Skeletal muscle tissue (tissue), 3 donors: ENCODE measurements at regions not wholly inside any gene's neighbourhood (a gene's known extent, or its start where the extent isn't known, plus 50 kb on each side); places are given as distances from the start of the nearest gene placed in this dataset.

Experiments
- H3K27ac ChIP-seq: one replicate; pipeline ENCODE4 v1.7.0; 2013; ENCODE audit warnings: mild to moderate bottlenecking, low read depth, low read length, inconsistent platforms
- H3K27me3 ChIP-seq, 3 donors: one replicate each; pipeline ENCODE4 v1.7.0; 2013; ENCODE audit warnings: low read length in 3 of 3; ENCODE audit not compliant: control insufficient read depth in 3 of 3, insufficient read depth in 3 of 3
- H3K36me3 ChIP-seq, 3 donors: one replicate each; pipeline ENCODE4 v1.7.0; 2013; ENCODE audit warnings: low read length in 3 of 3; ENCODE audit not compliant: control insufficient read depth in 3 of 3, insufficient read depth in 3 of 3
- H3K4me1 ChIP-seq, 3 donors: one replicate each; pipeline ENCODE4 v1.7.0; 2013; ENCODE audit warnings: low read length in 3 of 3, mild to moderate bottlenecking in 3 of 3; ENCODE audit not compliant: control insufficient read depth in 3 of 3, insufficient read depth in 3 of 3
- H3K4me3 ChIP-seq, 3 donors: one replicate each; pipeline ENCODE4 v1.7.0; 2013; ENCODE audit warnings: low read length in 3 of 3
- H3K9ac ChIP-seq, 3 donors: one replicate each; pipeline ENCODE4 v1.7.0; 2013; ENCODE audit warnings: low read length in 3 of 3, mild to moderate bottlenecking in 3 of 3, moderate library complexity in 2 of 3, low read depth in 1 of 3
- H3K9me3 ChIP-seq, 3 donors: one replicate each; pipeline ENCODE4 v1.7.0; 2013; ENCODE audit warnings: low read length in 3 of 3; ENCODE audit not compliant: control insufficient read depth in 3 of 3
- donor health status: Osteomylitis.

- Histone ChIP-seq H3K9ac (no peak overlapping the region), H3K27ac (no peak overlapping the region), H3K36me3 (no peaks in the 10 kb centered on the region), H3K4me3 (no peak overlapping the region), H3K9me3 (no peaks in the 10 kb centered on the region), H3K4me1 (no peaks in the 10 kb centered on the region), H3K27me3 (no peaks in the 10 kb centered on the region)
These were observed 189.7 kb downstream of the BCAT1 start for GRCh38 chr12:24759155-24759554.

DNA sequence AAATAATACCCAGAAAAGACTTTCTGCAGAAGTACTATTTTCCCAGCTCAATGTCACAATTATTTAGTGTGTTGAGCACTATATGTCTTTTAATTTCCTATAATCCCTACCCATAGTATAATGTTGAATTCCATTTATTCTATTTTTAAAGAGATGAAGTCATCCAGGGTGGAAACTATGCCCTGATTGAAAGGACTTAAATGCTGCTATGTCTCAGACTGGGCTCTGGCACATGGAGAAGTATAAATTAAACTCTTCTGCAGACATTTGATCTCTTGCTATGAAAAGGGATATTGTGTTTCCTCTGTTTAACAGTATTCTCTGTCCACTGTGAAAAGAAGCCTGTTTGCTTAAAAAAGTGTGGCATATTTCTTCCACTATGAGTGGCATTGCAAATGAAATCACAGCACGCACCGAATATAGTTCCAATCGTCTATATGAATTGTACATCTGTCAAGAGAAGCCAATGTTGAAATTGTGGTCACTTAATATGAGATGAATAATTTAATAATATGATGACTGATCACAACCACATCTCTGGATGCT, 192.3 kb downstream of the BCAT1 start:
- Histone ChIP-seq H3K9me3 (no peaks in the 10 kb centered on the region), H3K27me3 (no peaks in the 10 kb centered on the region), H3K4me1 (no peaks in the 10 kb centered on the region), H3K9ac (no peak overlapping the region), H3K4me3 (no peak overlapping the region), H3K36me3 (no peaks in the 10 kb centered on the region), H3K27ac (no peak overlapping the region)

GRCh38 chr12:24754690-24755638, 193.9 kb downstream of the BCAT1 start:
- Histone ChIP-seq H3K9me3 (no peaks in the 10 kb centered on the region), H3K4me3 (no peak overlapping the region), H3K27ac (no peak overlapping the region), H3K27me3 (no peaks in the 10 kb centered on the region), H3K36me3 (no peaks in the 10 kb centered on the region), H3K9ac (no peak overlapping the region), H3K4me1 (no peaks in the 10 kb centered on the region)

GRCh38 chr12:24752763-24753462, 196.0 kb downstream of the BCAT1 start:
- Histone ChIP-seq H3K27me3 (no peaks in the 10 kb centered on the region), H3K9me3 (no peaks in the 10 kb centered on the region), H3K9ac (no peak overlapping the region), H3K27ac (no peak overlapping the region), H3K4me1 (no peaks in the 10 kb centered on the region), H3K36me3 (no peaks in the 10 kb centered on the region), H3K4me3 (no peak overlapping the region)

DNA sequence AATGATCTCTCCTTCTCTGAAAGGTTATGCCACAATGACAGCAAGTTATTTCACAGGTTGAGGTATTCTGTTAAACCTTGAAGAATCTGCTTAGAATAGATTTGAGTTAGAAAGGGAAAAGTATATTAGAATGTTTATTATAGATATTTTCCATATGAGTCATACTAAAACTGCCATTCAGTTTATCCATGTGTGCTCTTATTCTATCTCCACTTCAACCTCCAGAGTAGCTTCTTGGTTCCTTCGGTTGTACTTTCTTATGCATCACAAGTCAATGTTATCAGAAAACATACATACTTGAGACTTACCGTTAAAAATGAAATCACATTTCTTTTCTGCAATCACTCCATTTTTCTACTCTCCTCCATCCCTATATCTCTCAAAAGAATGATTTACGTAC, 197.7 kb downstream of the BCAT1 start:
- no peaks in the 10 kb centered on the region for H3K4me1 ChIP-seq
- no peak overlapping the region for H3K9ac ChIP-seq
- no peaks in the 10 kb centered on the region for H3K36me3 ChIP-seq
- no peaks in the 10 kb centered on the region for H3K27me3 ChIP-seq
- H3K9me3 ChIP-seq: no peaks in the 10 kb centered on the region
- H3K27ac ChIP-seq: no peak overlapping the region
- no peak overlapping the region for H3K4me3 ChIP-seq

- Histone ChIP-seq H3K9ac (no peak overlapping the region), H3K4me1 (no peaks in the 10 kb centered on the region), H3K27me3 (no peaks in the 10 kb centered on the region), H3K36me3 (no peaks in the 10 kb centered on the region), H3K4me3 (no peak overlapping the region), H3K27ac (no peak overlapping the region), H3K9me3 (no peaks in the 10 kb centered on the region)
These were observed 198.6 kb downstream of the BCAT1 start for GRCh38 chr12:24750263-24750662.

DNA sequence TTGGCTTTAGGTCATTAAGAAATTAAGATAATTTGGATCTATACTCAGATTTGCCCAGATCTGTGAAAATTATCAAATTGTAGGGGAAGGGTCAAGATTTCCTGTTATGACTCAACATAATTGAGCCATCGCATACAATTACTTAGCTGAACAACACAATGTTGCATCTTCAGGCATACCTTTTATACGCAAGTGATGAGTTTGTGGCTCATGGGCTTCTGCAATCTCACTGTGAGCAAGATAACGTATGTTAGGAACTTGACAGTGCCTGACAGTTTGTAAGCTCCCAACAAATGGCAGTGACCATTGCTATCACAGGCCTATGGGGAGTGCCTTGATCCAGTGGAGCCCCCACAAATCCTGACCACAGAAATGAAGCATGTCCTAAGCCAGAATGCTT, 199.7 kb downstream of the BCAT1 start:
- Histone ChIP-seq H3K9ac (no peak overlapping the region), H3K36me3 (no peaks in the 10 kb centered on the region), H3K9me3 (no peaks in the 10 kb centered on the region), H3K27ac (no peak overlapping the region), H3K4me1 (no peaks in the 10 kb centered on the region), H3K27me3 (no peaks in the 10 kb centered on the region), H3K4me3 (no peak overlapping the region)

DNA sequence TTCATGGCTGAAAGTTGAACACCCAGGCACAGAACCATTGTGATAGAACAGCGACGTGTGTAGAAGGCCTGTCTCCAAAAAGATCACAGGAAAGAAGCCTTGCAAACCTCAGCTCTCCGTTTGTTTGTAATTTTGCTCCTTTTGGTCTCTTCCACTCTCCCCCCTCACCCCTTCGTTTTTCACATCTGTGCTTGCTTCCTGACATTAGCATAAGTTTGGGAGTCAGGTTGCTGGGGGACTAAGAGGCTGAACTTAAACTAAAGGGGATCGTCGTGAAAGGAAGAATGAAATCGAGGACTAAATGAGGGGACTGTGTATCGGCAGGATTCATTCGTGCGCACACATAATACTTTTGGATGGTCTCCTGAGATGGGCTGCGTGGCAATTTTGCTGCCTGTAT, 200.6 kb downstream of the BCAT1 start:
- Histone ChIP-seq H3K4me1 (no peaks in the 10 kb centered on the region), H3K9me3 (no peaks in the 10 kb centered on the region), H3K9ac (no peak overlapping the region), H3K4me3 (no peak overlapping the region), H3K27me3 (no peaks in the 10 kb centered on the region), H3K36me3 (no peaks in the 10 kb centered on the region), H3K27ac (no peak overlapping the region)

DNA sequence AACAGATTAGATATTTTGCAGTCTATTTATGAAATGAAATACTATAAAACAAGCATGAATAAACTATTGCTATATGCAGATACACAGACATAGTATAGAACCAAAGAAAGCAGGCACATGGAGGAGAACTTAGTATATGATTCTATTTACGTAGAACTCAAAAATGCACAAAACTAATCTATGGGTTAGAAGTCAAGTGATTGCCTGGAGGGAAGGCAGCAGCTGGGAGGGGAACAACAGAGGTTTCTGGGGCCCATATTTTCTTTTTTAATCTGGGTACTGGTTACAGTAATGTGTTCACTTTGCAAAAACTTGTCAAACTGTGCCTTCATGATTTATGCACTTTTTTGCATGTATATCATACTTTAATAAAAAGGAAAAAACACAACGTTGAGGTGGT, 202.0 kb downstream of the BCAT1 start:
- Histone ChIP-seq H3K9me3 (peaks cover 0 to 3% (median 0%) of the 10 kb centered on the region in 3 donors), H3K9ac (no peak overlapping the region), H3K4me1 (no peaks in the 10 kb centered on the region), H3K27me3 (no peaks in the 10 kb centered on the region), H3K4me3 (no peak overlapping the region), H3K36me3 (no peaks in the 10 kb centered on the region), H3K27ac (no peak overlapping the region)
